Upper lobe of right lung (tissue), 1 donor: ENCODE measurements at regions not wholly inside any gene's neighbourhood (a gene's known extent, or its start where the extent isn't known, plus 50 kb on each side); places are given as distances from the start of the nearest gene placed in this dataset.

Source experiments
- ATAC-seq: fragments of 200-7000 bp; cut with Tn5 transposase; one replicate; pipeline ENCODE4 v1.9.1; 2020; ENCODE audit warnings: mild to moderate bottlenecking, moderate library complexity
- DNase-seq: peaks from one replicate; pipeline ENCODE4 v3.0.0-alpha.2; 2020
- H3K27ac ChIP-seq: fragments of 200-600 bp; one replicate; pipeline ENCODE4 v1.8.0; 2022
- H3K27me3 ChIP-seq: fragments of 200-600 bp; one replicate; pipeline ENCODE4 v1.8.0; 2022; ENCODE audit warnings: mild to moderate bottlenecking
- H3K36me3 ChIP-seq: fragments of 200-600 bp; one replicate; pipeline ENCODE4 v1.8.0; 2022
- H3K4me1 ChIP-seq: fragments of 200-600 bp; one replicate; pipeline ENCODE4 v1.8.0; 2022
- H3K4me3 ChIP-seq: fragments of 200-600 bp; one replicate; pipeline ENCODE4 v1.8.0; 2022; ENCODE audit warnings: mild to moderate bottlenecking
- H3K9me3 ChIP-seq: fragments of 200-600 bp; one replicate; pipeline ENCODE4 v1.8.0; 2022
- intact Hi-C: fragments of 100-400 bp; cut with DNase I; formaldehyde crosslinking; loops from one replicate; pipeline ENCODE4 v1.11.0; 2022
- TF ChIP-seq, protein P1 (sequence below): fragments of 200-600 bp; IDR thresholded peaks from one replicate; pipeline ENCODE4 v1.8.0; 2022; ENCODE audit warnings: antibody characterized with exemption
- donor health status: DM: no; HTN: yes; CAD: no; lungs with severe emphysema.

DNA sequence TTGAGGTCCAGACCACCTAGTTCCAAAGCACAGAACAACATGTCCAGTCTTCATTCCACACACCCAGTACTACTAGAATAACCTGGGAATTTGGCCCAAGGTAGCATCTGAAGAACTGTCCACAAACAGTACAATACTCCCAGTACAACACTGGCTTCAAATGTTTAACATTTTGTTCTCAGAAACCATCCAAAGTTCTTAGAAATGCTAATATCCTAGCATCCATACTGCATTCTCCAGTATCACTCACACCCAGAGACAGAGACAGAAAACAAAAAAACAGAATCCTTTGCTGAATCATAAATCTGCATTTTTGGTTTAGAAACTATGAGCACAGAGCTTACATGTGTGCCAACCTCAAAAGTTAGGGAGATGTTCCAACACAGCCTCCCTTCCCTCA lies 490.8 kb downstream of the FOXO1 start:
- Histone ChIP-seq H3K9me3 (no peaks in the 10 kb centered on the region), H3K27ac (no peak overlapping the region), H3K27me3 (no peaks in the 10 kb centered on the region), H3K36me3 (no peaks in the 10 kb centered on the region), H3K4me1 (no peaks in the 10 kb centered on the region), H3K4me3 (no peak overlapping the region)
- ATAC-seq (no peak), DNase-seq (no peak)
- TF ChIP-seq, protein P1, sequence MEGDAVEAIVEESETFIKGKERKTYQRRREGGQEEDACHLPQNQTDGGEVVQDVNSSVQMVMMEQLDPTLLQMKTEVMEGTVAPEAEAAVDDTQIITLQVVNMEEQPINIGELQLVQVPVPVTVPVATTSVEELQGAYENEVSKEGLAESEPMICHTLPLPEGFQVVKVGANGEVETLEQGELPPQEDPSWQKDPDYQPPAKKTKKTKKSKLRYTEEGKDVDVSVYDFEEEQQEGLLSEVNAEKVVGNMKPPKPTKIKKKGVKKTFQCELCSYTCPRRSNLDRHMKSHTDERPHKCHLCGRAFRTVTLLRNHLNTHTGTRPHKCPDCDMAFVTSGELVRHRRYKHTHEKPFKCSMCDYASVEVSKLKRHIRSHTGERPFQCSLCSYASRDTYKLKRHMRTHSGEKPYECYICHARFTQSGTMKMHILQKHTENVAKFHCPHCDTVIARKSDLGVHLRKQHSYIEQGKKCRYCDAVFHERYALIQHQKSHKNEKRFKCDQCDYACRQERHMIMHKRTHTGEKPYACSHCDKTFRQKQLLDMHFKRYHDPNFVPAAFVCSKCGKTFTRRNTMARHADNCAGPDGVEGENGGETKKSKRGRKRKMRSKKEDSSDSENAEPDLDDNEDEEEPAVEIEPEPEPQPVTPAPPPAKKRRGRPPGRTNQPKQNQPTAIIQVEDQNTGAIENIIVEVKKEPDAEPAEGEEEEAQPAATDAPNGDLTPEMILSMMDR: no peak
- intact Hi-C loops: no loop called here

DNA sequence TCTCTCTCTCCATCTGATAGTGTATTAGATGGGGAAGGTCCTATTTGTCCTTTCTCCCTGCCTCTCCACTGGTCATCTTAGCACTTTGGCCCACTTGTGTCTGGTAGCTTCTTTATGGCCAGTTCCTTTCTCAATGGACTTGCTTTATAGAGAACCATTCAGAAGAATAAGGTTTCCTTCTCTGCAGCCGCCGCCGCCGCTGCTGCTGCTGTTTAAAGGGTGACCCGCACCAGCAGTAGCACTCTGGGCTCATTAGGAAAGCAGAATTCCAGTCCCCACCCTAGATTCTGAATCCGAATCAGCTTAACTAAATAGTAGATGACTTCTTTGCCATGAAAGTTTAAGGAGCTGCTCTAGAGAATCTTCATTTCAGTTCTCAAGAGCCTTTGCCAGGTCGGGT lies 490.2 kb downstream of the FOXO1 start:
- ATAC-seq (no peak), DNase-seq (no peak)
- TF ChIP-seq, protein P1: no peak
- no peak overlapping the region for H3K27ac ChIP-seq
- intact Hi-C loops: no loop called here
- no peaks in the 10 kb centered on the region for H3K36me3 ChIP-seq
- H3K27me3 ChIP-seq: no peaks in the 10 kb centered on the region
- no peaks in the 10 kb centered on the region for H3K4me1 ChIP-seq
- H3K4me3 ChIP-seq: no peak overlapping the region
- no peaks in the 10 kb centered on the region for H3K9me3 ChIP-seq

DNA sequence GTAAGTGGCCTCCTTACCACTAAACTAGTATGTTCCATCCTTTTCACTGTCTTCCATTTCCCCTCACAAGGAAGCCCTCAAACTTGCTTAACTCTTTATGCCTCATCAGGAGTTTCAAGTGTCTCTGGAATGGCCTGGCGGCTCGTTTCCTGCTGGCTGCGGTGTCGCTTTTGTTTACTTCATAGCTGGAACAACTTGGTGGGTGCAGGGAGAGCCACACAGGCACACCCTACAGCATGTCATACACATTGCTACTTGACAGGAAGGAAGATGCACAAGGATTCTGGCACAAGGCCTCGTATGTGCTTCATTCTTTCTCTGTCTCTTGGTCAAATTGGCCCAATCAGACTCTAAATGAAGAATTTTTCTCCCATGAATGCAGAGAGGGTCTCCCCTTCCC lies 488.3 kb downstream of the FOXO1 start:
- Histone ChIP-seq H3K4me1 (no peaks in the 10 kb centered on the region), H3K27me3 (no peaks in the 10 kb centered on the region), H3K4me3 (no peak overlapping the region), H3K36me3 (no peaks in the 10 kb centered on the region), H3K9me3 (no peaks in the 10 kb centered on the region), H3K27ac (no peak overlapping the region)
- TF ChIP-seq, protein P1: no peak
- ATAC-seq (peak; percentile 28), DNase-seq (no peak)
- intact Hi-C loops: no loop called here

DNA sequence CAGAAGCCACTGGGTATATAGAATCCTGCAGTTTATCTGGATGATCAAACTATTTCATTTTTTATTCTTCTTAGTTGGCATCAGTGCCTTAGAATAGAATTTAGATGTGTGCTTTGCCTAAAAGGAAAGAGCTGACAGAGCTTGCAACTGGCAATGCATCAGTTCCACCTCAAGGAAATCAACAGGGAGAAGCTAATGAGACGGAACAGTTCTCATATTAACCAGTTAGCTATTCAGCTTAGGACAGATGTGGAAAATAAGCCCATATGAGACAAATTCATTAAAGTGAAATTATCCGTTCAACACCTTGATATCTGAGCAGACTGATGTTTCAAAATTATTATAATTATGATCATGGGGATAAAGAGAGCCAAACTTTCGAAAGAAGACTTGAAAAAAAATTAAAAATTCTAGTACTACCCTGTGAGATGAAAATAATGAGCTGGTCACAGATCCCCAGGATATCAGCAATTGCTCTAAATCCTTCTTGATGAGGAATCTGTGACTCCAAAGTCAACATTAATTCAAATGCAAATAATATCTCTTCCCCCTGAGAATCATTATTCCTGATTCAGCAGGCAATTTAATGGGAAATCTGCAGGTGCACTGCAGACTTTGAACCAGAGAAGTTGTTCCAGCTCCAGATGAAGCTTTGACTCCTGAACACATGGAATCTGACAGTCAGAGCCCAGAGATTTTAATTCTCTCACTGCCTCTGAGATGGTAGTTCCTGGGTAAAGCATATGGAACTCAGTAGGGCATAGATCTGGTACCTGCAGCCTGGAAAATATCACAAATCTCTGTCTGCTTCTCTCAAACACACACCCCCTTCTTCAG lies 486.8 kb downstream of the FOXO1 start:
- H3K27ac ChIP-seq: no peak overlapping the region
- intact Hi-C loops: no loop called here
- ATAC-seq: no peak
- H3K4me1 ChIP-seq: no peaks in the 10 kb centered on the region
- DNase-seq: no peak
- TF ChIP-seq, protein P1: no peak
- no peaks in the 10 kb centered on the region for H3K36me3 ChIP-seq
- no peaks in the 10 kb centered on the region for H3K27me3 ChIP-seq
- no peak overlapping the region for H3K4me3 ChIP-seq
- H3K9me3 ChIP-seq: no peaks in the 10 kb centered on the region

DNA sequence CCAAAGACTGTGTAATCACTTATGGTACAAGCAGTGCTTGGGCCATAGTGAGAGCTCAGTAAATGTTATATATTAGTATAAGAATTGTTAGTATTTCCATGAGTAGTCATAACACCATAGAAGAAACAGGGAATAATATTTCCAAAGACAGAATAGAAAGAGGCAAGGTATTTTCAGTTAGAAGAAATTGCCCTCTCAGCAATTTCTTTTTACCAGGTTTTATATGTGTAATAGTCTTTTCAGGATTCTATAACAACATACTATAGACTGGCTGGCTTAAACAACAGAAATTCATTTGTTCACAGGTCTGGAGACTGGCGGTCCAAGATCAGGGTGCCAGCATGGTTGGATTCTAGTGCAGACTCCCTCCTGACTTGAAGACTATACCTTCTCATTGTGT lies 485.7 kb downstream of the FOXO1 start:
- no peak overlapping the region for H3K4me3 ChIP-seq
- H3K27me3 ChIP-seq: no peaks in the 10 kb centered on the region
- DNase-seq: no peak
- no peaks in the 10 kb centered on the region for H3K36me3 ChIP-seq
- H3K4me1 ChIP-seq: no peaks in the 10 kb centered on the region
- H3K9me3 ChIP-seq: no peaks in the 10 kb centered on the region
- ATAC-seq: no peak
- intact Hi-C loops: no loop called here
- H3K27ac ChIP-seq: no peak overlapping the region
- TF ChIP-seq, protein P1: no peak
